ENCODE measurements at regions not wholly inside any gene's neighbourhood (a gene's known extent, or its start where the extent isn't known, plus 50 kb on each side); places are given as distances from the start of the nearest gene placed in this dataset.

DNA sequence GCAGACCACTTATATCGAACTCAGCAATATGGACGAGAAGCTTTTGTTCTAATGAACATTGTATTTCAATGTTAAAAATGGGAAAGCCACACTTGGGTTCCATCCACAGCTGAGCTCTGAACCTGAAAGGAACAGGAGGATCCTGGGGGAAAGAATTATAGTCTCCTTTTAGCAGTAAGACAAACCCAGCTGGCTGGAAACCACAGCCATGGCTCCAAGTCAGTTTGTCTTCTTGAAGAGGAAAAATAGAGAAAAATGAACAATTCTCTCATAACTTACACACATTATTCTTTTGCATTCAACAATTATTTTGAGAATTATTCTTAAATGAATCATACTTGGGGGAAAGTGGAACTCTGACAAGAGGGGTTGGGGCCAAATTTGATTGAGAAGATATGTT lies 149.2 kb upstream of the VEPH1 start:
- H3K9me3 Mint-ChIP-seq, result no peaks in the 10 kb centered on the region
- H4K8ac ChIP-seq (replicated peaks; ENCODE audit: insufficient read length, low read depth, low read length), result no peak overlapping the region
- no peaks in the 10 kb centered on the region for H3K4me1 Mint-ChIP-seq
- no peaks in the 10 kb centered on the region for H3K4me1 ChIP-seq (ENCODE audit: insufficient read depth, low read length)
- no peak overlapping the region for H3K9ac ChIP-seq (ENCODE audit: extremely low read depth, insufficient read length, low read length)
- H4K91ac ChIP-seq (ENCODE audit: insufficient read length, low read depth, low read length), result no peak overlapping the region
- H4K20me1 ChIP-seq (ENCODE audit: control insufficient read depth, insufficient read depth, insufficient read length), result no peaks in the 10 kb centered on the region
- no peak overlapping the region for H2BK12ac ChIP-seq (ENCODE audit: insufficient read length, low read depth, low read length)
- H3K79me2 ChIP-seq (ENCODE audit: insufficient read depth, low read length), result no peaks in the 10 kb centered on the region
- no peak overlapping the region for H2AFZ ChIP-seq (ENCODE audit: low read length)
- no peaks in the 10 kb centered on the region for H3K23me2 ChIP-seq (ENCODE audit: insufficient read length, low read depth, low read length, poor library complexity, severe bottlenecking)
- no peak overlapping the region for H3T11ph ChIP-seq (ENCODE audit: low read length)
- H3K27ac Mint-ChIP-seq, result no peak overlapping the region
- no peaks in the 10 kb centered on the region for H3K79me1 ChIP-seq (ENCODE audit: insufficient read depth, low read depth, low read length, poor library complexity, severe bottlenecking)
- H3K27me3 Mint-ChIP-seq (ENCODE audit: low read depth), result no peaks in the 10 kb centered on the region; the same call in 1 of the 2 replicates
- no peaks in the 10 kb centered on the region for H3K27me3 ChIP-seq (ENCODE audit: insufficient read depth, low read length)
- H3K9me3 ChIP-seq (ENCODE audit: control insufficient read depth, low read depth, low read length), result no peaks in the 10 kb centered on the region
- TF ChIP-seq, protein P1, sequence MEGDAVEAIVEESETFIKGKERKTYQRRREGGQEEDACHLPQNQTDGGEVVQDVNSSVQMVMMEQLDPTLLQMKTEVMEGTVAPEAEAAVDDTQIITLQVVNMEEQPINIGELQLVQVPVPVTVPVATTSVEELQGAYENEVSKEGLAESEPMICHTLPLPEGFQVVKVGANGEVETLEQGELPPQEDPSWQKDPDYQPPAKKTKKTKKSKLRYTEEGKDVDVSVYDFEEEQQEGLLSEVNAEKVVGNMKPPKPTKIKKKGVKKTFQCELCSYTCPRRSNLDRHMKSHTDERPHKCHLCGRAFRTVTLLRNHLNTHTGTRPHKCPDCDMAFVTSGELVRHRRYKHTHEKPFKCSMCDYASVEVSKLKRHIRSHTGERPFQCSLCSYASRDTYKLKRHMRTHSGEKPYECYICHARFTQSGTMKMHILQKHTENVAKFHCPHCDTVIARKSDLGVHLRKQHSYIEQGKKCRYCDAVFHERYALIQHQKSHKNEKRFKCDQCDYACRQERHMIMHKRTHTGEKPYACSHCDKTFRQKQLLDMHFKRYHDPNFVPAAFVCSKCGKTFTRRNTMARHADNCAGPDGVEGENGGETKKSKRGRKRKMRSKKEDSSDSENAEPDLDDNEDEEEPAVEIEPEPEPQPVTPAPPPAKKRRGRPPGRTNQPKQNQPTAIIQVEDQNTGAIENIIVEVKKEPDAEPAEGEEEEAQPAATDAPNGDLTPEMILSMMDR (conservative IDR thresholded peaks at IDR 0.05), result no peak
- no CpG with 5 or more reads among the region's 2 CpGs for WGBS (ENCODE audit: extremely low coverage, insufficient read length, low lambda C conversion rate)
- H3K4ac ChIP-seq (ENCODE audit: low read depth, low read length), result no peak overlapping the region
- no peak overlapping the region for H2BK20ac ChIP-seq (ENCODE audit: low read depth, low read length, poor library complexity, severe bottlenecking)
- no peak overlapping the region for H2BK5ac ChIP-seq (ENCODE audit: insufficient read length, low read length)
- H3K23ac ChIP-seq (ENCODE audit: insufficient read length, low read depth, low read length), result no peak overlapping the region
- H2BK15ac ChIP-seq (ENCODE audit: low read depth, low read length), result no peak overlapping the region
- H3K14ac ChIP-seq (ENCODE audit: insufficient read depth, low read length), result no peak overlapping the region
- no peak overlapping the region for H3K18ac ChIP-seq (ENCODE audit: insufficient read length, low read depth, low read length)
- H3K36me3 Mint-ChIP-seq (ENCODE audit: insufficient read depth in 1 of 3, low read depth in 3 of 3), result no peaks in the 10 kb centered on the region
- H3K4me2 ChIP-seq (ENCODE audit: insufficient read depth, insufficient read length, low read length), result no peak overlapping the region
- no peak overlapping the region for H4K5ac ChIP-seq (ENCODE audit: insufficient read length, low read depth, low read length)
- no peak overlapping the region for H3K27ac ChIP-seq (ENCODE audit: insufficient read length, low read depth, low read length)
- no peak for DNase-seq
- no peak overlapping the region for H2BK120ac ChIP-seq (ENCODE audit: low read depth, low read length, poor library complexity, severe bottlenecking)
- H3K56ac ChIP-seq (ENCODE audit: insufficient read length, low read depth, low read length), result no peak overlapping the region
- no peak overlapping the region for H3K4me3 Mint-ChIP-seq
- H2AK5ac ChIP-seq (ENCODE audit: insufficient read length, low read length), result no peak overlapping the region

Measured in H9 (cell line).